Stimulated activated CD4-positive, alpha-beta T cell treated with anti-CD3 and anti-CD28 coated beads, Interleukin-1b, Interleukin-23, amount 100 ng/mL, for 4 hours (primary cell): ENCODE measurements at regions not wholly inside any gene's neighbourhood (a gene's known extent, or its start where the extent isn't known, plus 50 kb on each side); places are given as distances from the start of the nearest gene placed in this dataset.

ENCODE experiments used
- DNase-seq, 2 donors: peaks; one replicate each; pipeline ENCODE4 v3.0.0-alpha.2; 2020; ENCODE audit warnings: low read depth in 2 of 2

- DNase-seq = no peak
Measured at GRCh38 chr1:194175251-194175650, 988.8 kb upstream of the B3GALT2 start.

GRCh38 chr1:194174528-194174927 lies 988.1 kb upstream of the B3GALT2 start:
- no peak for DNase-seq

- no peak for DNase-seq
Measured at GRCh38 chr1:194171596-194171995, 985.2 kb upstream of the B3GALT2 start.

GRCh38 chr1:194167956-194168640 lies 981.7 kb upstream of the B3GALT2 start:
- DNase-seq = no peak

- DNase-seq = no peak
Measured at GRCh38 chr1:194164755-194165154, 978.3 kb upstream of the B3GALT2 start.

DNA sequence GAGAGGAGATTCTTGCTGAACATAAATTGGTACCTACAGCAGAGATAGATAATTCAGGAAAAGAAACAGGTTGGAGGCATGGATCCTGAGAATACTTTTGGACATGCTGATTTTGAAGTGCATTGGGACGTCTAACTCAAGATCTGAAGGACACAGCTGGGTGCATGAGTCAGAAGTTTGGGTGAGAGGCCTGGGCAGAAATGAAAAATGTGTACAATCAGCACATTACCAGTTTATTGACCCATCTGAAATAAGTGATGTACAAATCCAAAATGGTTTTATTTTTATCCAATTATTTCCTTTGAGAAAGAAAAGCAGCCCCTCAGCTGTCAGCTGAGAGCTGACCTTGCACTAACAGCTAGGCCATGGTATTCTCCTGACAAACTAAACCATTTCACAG lies 975.2 kb upstream of the B3GALT2 start:
- DNase-seq = no peak

GRCh38 chr1:194159941-194160340 lies 973.5 kb upstream of the B3GALT2 start:
- no peak for DNase-seq

DNA sequence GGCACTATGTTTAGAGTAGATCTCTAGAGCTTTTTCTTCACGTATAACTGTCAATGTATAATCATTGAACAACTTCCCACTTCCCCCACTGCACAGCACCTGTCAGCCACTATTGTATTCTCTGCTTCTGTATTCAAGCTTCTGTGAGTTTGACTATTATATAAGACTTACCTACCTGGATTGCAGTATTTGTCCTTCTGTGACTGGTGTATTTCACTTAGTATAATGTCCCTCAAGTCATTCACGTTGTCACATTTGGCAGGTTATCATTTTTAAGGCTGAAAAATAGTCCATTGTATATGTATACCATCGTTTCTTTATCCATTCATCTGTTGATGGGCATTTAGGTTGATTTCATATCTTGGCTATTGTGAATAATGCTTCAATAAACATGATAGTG lies 969.5 kb upstream of the B3GALT2 start:
- no peak for DNase-seq

GRCh38 chr1:194151056-194151455 lies 964.6 kb upstream of the B3GALT2 start:
- no peak for DNase-seq

DNA sequence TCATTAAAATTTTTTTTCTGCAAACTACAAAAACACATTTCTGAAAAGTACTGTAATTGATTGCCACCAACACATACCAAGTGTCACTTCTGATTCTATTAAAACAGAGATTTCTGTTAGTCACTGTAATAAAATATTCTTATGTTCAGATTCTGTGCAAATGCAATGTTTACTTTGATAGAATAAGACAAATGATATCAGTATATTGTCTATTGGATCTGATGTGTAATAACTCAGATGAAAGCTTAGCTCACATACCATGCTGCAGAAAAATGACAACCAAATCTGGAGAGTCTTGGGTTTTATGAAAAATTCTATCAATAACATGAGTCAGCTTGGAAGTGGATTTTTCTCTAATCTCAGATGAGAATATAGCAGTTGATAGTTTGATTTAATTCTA lies 963.8 kb upstream of the B3GALT2 start:
- DNase-seq = no peak

GRCh38 chr1:194133152-194133551 lies 946.7 kb upstream of the B3GALT2 start:
- DNase-seq = no peak

DNA sequence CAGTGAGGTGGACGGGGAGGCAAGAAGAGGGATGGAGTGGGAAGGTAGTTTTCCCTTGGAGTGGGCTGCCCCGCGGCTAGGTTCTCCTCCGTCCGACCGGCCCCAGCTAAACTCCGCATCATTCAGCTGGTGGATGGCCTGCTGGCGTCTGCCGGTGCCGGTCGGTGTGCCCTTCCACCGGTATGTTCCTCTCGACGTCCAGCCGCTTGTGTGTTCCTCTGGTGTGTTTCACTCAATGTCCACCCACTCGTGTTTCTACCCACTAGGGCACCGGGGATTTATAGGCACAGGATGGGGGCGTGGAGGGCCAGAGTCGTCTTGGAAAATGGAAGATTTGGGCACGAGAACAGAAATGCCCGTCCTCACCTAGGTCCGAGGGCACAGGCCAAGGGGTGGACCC lies 931.7 kb upstream of the B3GALT2 start:
- DNase-seq = no peak

- no peak for DNase-seq
Measured at GRCh38 chr1:194117582-194117981, 931.2 kb upstream of the B3GALT2 start.

DNA sequence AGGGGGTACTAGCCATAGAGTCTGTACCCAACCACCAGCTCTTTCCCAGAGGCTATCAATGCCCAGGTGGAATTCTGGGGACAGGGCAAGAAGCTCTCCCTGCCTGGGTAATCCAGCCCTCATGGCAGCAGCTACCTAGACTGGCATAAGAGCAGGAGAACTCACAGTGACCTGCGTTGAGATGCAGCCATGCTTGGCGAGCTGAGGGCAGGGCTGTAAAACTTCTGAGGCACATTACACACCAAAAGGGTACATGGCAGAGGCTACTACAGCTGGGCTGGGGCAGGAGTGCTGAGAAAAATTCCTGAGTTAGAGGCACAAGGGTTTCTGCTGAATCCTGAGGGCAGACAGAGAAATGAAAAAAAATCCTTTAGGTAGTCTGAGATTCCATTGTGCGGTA lies 927.9 kb upstream of the B3GALT2 start:
- no peak for DNase-seq

DNA sequence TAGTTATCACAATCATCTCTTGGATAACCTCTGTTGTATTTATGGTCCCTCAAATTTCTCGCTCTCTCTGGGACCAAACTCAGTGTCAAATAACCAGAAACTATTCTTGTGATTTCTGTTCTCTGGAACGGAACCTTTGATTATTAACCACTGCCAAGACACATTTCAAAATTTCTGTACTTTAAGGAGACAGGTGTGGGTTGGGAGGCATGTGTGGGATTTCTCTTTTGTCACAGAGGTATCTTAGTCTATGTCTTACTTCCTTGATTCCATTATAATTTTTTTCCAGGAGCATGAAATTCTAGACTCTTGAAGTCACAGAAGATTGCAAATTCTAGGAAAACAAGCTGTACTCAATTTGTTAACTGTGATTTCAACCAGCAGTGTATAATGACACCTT lies 919.0 kb upstream of the B3GALT2 start:
- no peak for DNase-seq

DNA sequence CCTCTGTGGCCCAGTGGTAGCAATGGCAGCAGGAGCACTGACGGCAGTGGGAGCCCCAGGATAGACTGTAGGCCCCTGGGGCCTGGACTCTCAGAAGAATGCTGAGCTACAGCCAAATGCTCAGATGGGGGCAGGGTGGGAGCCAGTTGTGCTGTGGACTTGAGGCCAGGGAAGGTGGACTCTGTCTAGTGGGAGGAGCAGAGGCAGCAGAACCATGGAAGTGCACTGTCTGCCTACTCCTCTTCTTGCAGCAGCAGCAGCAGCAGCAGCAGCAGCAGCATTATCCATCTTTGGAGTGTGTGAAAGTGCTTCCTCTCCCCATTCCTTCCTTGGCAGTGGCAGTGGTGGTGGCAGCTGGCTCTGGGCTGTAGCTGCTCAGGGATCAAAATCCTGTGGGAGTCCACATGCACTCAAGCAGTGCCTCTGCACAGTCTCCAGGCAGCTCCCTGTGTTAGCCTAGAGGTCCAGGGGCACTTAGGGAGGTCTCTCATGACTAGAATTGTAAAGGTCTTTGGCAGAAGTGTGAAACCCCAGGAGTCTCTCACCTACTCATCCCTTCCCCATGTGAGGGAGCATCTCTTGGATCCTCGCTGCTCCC lies 917.9 kb upstream of the B3GALT2 start:
- no peak for DNase-seq

GRCh38 chr1:194103516-194104246 lies 917.3 kb upstream of the B3GALT2 start:
- no peak for DNase-seq

DNA sequence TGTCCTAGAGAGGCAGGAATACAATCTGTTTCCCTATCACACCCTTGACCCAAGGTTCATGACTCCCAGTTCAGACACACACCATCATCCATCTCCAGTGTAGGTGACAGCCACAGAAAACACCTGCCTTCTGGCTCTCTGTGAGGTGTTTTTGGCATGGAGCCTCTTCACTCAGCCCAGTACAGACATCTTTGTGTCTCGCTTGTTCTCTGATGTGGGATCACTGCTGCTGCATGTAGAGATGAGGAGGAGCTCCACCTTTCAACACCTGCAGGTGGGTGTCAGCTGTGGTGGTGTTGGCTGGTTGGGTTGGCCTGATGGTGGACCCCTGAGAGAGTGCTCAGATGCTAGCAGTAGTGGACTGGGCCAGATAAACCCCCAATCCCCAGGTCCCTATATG lies 916.7 kb upstream of the B3GALT2 start:
- DNase-seq = no peak

- DNase-seq = no peak
Measured at GRCh38 chr1:194102607-194103006, 916.2 kb upstream of the B3GALT2 start.

GRCh38 chr1:194084755-194085154 lies 898.3 kb upstream of the B3GALT2 start:
- no peak for DNase-seq

GRCh38 chr1:194081444-194081843 lies 895.0 kb upstream of the B3GALT2 start:
- no peak for DNase-seq

DNA sequence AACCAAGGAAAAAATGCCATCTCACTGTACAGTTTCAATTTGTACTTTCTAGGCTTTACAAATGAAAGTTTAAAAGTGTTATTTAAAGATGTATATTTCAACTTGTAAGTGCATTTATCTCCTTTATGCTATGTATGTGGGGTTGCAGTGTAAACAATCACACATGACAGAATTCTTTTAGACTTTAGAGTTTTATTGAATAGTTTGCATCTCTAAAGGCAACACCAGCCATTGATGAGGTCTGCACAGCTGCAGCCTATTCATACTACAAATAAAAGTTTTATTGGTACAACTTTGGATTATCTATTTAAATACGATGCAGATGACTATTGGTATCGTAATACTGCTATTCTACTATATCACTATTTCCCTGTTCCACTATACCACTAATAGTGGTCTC lies 894.4 kb upstream of the B3GALT2 start:
- DNase-seq = no peak

GRCh38 chr1:194078765-194079164 lies 892.4 kb upstream of the B3GALT2 start:
- DNase-seq = no peak
